ENCODE measurements at regions not wholly inside any gene's neighbourhood (a gene's known extent, or its start where the extent isn't known, plus 50 kb on each side); places are given as distances from the start of the nearest gene placed in this dataset.

GRCh38 chr7:96831446-96831845, 121.8 kb upstream of the SEM1 start:
- no peak for TF ChIP-seq CTCF (IDR thresholded peaks at IDR 0.05; ENCODE audit: control extremely low read depth, extremely low read depth)
- Histone ChIP-seq H3K27ac (ENCODE audit: low read depth in 1 of 2, low read length in 1 of 2) (no peak overlapping the region), H3K36me3 (ENCODE audit: control insufficient read depth in 4 of 4, insufficient read depth in 4 of 4, low read length in 4 of 4) (no peaks in the 10 kb centered on the region), H3K27me3 (ENCODE audit: control insufficient read depth in 3 of 3, insufficient read depth in 3 of 3, low read length in 2 of 3) (no peaks in the 10 kb centered on the region), H3K4me3 (no peak overlapping the region), H3K9me3 (ENCODE audit: control insufficient read depth in 4 of 4, insufficient read depth in 3 of 4, low read length in 3 of 4) (no peaks in the 10 kb centered on the region), H3K9ac (ENCODE audit: insufficient read depth in 1 of 2, low read length in 2 of 2) (no peak overlapping the region), H3K4me1 (ENCODE audit: control insufficient read depth in 5 of 5, insufficient read depth in 5 of 5, low read length in 5 of 5) (no peaks in the 10 kb centered on the region)
- ATAC-seq (ENCODE audit: insufficient read depth, low FRiP score) (no peak), DNase-seq (no peak)
- WGBS, 2 donors = 76 to 84% methylated on average over 2 of the region's 2 CpGs

- no peaks in the 10 kb centered on the region for H3K9me3 ChIP-seq (ENCODE audit: control insufficient read depth in 4 of 4, insufficient read depth in 3 of 4, low read length in 3 of 4)
- H3K36me3 ChIP-seq (ENCODE audit: control insufficient read depth in 4 of 4, insufficient read depth in 4 of 4, low read length in 4 of 4) = no peaks in the 10 kb centered on the region
- no peak overlapping the region for H3K9ac ChIP-seq (ENCODE audit: insufficient read depth in 1 of 2, low read length in 2 of 2)
- H3K4me3 ChIP-seq = no peak overlapping the region
- ATAC-seq (ENCODE audit: insufficient read depth, low FRiP score) = no peak
- no peak for TF ChIP-seq CTCF (IDR thresholded peaks at IDR 0.05; ENCODE audit: control extremely low read depth, extremely low read depth)
- no peak overlapping the region for H3K27ac ChIP-seq (ENCODE audit: low read depth in 1 of 2, low read length in 1 of 2)
- DNase-seq = peak in 1 of 3 donors; percentile 8
- H3K27me3 ChIP-seq (ENCODE audit: control insufficient read depth in 3 of 3, insufficient read depth in 3 of 3, low read length in 2 of 3) = no peaks in the 10 kb centered on the region
- H3K4me1 ChIP-seq (ENCODE audit: control insufficient read depth in 5 of 5, insufficient read depth in 5 of 5, low read length in 5 of 5) = no peaks in the 10 kb centered on the region
- 89 to 96% methylated on average over 1 of the region's 1 CpG for WGBS, 2 donors
Measured at GRCh38 chr7:96832092-96832662, 122.5 kb upstream of the SEM1 start.

GRCh38 chr7:96833676-96834453, 124.2 kb upstream of the SEM1 start:
- DNase-seq (no peak), ATAC-seq (ENCODE audit: insufficient read depth, low FRiP score) (no peak)
- H3K27ac ChIP-seq (ENCODE audit: low read depth in 1 of 2, low read length in 1 of 2) = no peak overlapping the region
- 56 to 72% methylated on average over 8 of the region's 8 CpGs for WGBS, 2 donors
- no peaks in the 10 kb centered on the region for H3K9me3 ChIP-seq (ENCODE audit: control insufficient read depth in 4 of 4, insufficient read depth in 3 of 4, low read length in 3 of 4)
- H3K9ac ChIP-seq (ENCODE audit: insufficient read depth in 1 of 2, low read length in 2 of 2) = no peak overlapping the region
- no peaks in the 10 kb centered on the region for H3K36me3 ChIP-seq (ENCODE audit: control insufficient read depth in 4 of 4, insufficient read depth in 4 of 4, low read length in 4 of 4)
- TF ChIP-seq CTCF (IDR thresholded peaks at IDR 0.05; ENCODE audit: control extremely low read depth, extremely low read depth) = no peak
- no peaks in the 10 kb centered on the region for H3K27me3 ChIP-seq (ENCODE audit: control insufficient read depth in 3 of 3, insufficient read depth in 3 of 3, low read length in 2 of 3)
- no peak overlapping the region for H3K4me3 ChIP-seq
- peaks cover 0 to 2% (median 0%) of the 10 kb centered on the region in 5 donors for H3K4me1 ChIP-seq (ENCODE audit: control insufficient read depth in 5 of 5, insufficient read depth in 5 of 5, low read length in 5 of 5)

All from lung (tissue), 11 donors.